GM18507 (cell line): ENCODE measurements at regions not wholly inside any gene's neighbourhood (a gene's known extent, or its start where the extent isn't known, plus 50 kb on each side); places are given as distances from the start of the nearest gene placed in this dataset.

ENCODE experiments used
- DNase-seq: peaks from one replicate; pipeline ENCODE4 v3.0.0; 2011; ENCODE audit warnings: low read depth; ENCODE audit not compliant: insufficient read length; ENCODE audit errors: extremely low spot score
- FAIRE-seq: peaks from 2 replicates; lab custom pipeline; 2011; peaks lifted over from hg19 to GRCh38; lab: Jason Lieb, UNC

GRCh38 chr5:39811381-39811780 is 386.6 kb upstream of the DAB2 start:
- FAIRE-seq (no peak), DNase-seq (no peak)

- DNase-seq (no peak), FAIRE-seq (no peak)
These were observed 383.9 kb upstream of the DAB2 start for GRCh38 chr5:39808656-39809055.

- FAIRE-seq (no peak), DNase-seq (no peak)
These were observed 376.5 kb upstream of the DAB2 start for GRCh38 chr5:39801306-39801705.

GRCh38 chr5:39800042-39800601 is 375.3 kb upstream of the DAB2 start:
- FAIRE-seq (no peak), DNase-seq (no peak)

GRCh38 chr5:39799242-39799641 is 374.5 kb upstream of the DAB2 start:
- no peak for DNase-seq
- FAIRE-seq, result no peak

GRCh38 chr5:39794513-39795210 is 369.9 kb upstream of the DAB2 start:
- DNase-seq (no peak), FAIRE-seq (no peak)

- DNase-seq (no peak), FAIRE-seq (no peak)
These were observed 360.6 kb upstream of the DAB2 start for GRCh38 chr5:39785410-39785809.

GRCh38 chr5:39783756-39784421 is 359.1 kb upstream of the DAB2 start:
- no peak for DNase-seq
- no peak for FAIRE-seq

GRCh38 chr5:39780347-39780746 is 355.6 kb upstream of the DAB2 start:
- DNase-seq (no peak), FAIRE-seq (no peak)

- DNase-seq (no peak), FAIRE-seq (no peak)
These were observed 355.1 kb upstream of the DAB2 start for GRCh38 chr5:39779831-39780230.

GRCh38 chr5:39775797-39776365 is 351.1 kb upstream of the DAB2 start:
- DNase-seq (no peak), FAIRE-seq (no peak)

- no peak for FAIRE-seq
- no peak for DNase-seq
These were observed 350.5 kb upstream of the DAB2 start for GRCh38 chr5:39775086-39775796.

GRCh38 chr5:39774605-39775004 is 349.8 kb upstream of the DAB2 start:
- no peak for DNase-seq
- no peak for FAIRE-seq

GRCh38 chr5:39772307-39772706 is 347.5 kb upstream of the DAB2 start:
- no peak for FAIRE-seq
- DNase-seq, result no peak

- FAIRE-seq (no peak), DNase-seq (no peak)
These were observed 343.1 kb upstream of the DAB2 start for GRCh38 chr5:39767916-39768315.

GRCh38 chr5:39765366-39765765 is 340.6 kb upstream of the DAB2 start:
- DNase-seq (no peak), FAIRE-seq (no peak)

GRCh38 chr5:39762761-39763160 is 338.0 kb upstream of the DAB2 start:
- FAIRE-seq (no peak), DNase-seq (no peak)

GRCh38 chr5:39761199-39761950 is 336.6 kb upstream of the DAB2 start:
- FAIRE-seq, result no peak
- no peak for DNase-seq

GRCh38 chr5:39760385-39761198 is 335.8 kb upstream of the DAB2 start:
- no peak for FAIRE-seq
- no peak for DNase-seq
